T47D (cell line): ENCODE measurements at regions not wholly inside any gene's neighbourhood (a gene's known extent, or its start where the extent isn't known, plus 50 kb on each side); places are given as distances from the start of the nearest gene placed in this dataset.
"Not testable (repeated sequence)": the region's sequence is repeated elsewhere in the genome, so short reads cannot be mapped to it uniquely, and the experiment has no call there.

Experiments
- DNase-seq, 2 experiments: peaks; one replicate each; pipeline versions ENCODE4 v3.0.0 to v3.0.0-alpha.2; 2011 to 2012; ENCODE audit warnings: low read depth in 1 of 2, low spot score in 1 of 2
- JUND ChIP-seq: IDR thresholded peaks from 2 replicates; pipeline ENCODE4 v1.6.1; 2012; ENCODE audit warnings: low read depth
- in situ Hi-C: cut with HindIII; loops from 2 replicates; pipeline ENCODE4 v1.10.0; 2016; ENCODE audit warnings: low sequenced_read_pairs, low pct_unique_long_range_greater_than_20kb

- no peak for TF ChIP-seq JUND
- in situ Hi-C loops = no loop called here
- peak in 1 of 2 experiments; percentile 40 for DNase-seq
These were observed 763.1 kb upstream of the SLITRK1 start for GRCh38 chr13:84645196-84646012.

GRCh38 chr13:84641491-84641890, 759.2 kb upstream of the SLITRK1 start:
- in situ Hi-C loops = no loop called here
- no peak for DNase-seq
- no peak for TF ChIP-seq JUND

- in situ Hi-C loops = no loop called here
- TF ChIP-seq JUND = no peak
- DNase-seq = no peak
These were observed 758.4 kb upstream of the SLITRK1 start for GRCh38 chr13:84640691-84641090.

GRCh38 chr13:84630476-84630875, 748.2 kb upstream of the SLITRK1 start:
- TF ChIP-seq JUND = no peak
- in situ Hi-C loops = no loop called here
- DNase-seq = no peak

- no peak for TF ChIP-seq JUND
- in situ Hi-C loops = no loop called here
- DNase-seq = no peak
These were observed 734.6 kb upstream of the SLITRK1 start for GRCh38 chr13:84616864-84617263.

- no peak for TF ChIP-seq JUND
- DNase-seq = no peak
- in situ Hi-C loops = no loop called here
These were observed 727.4 kb upstream of the SLITRK1 start for GRCh38 chr13:84609716-84610115.

GRCh38 chr13:84607261-84608013, 725.2 kb upstream of the SLITRK1 start:
- no peak for TF ChIP-seq JUND
- in situ Hi-C loops = no loop called here
- peak in 1 of 2 experiments; percentile 7 for DNase-seq

- DNase-seq = no peak
- in situ Hi-C loops = no loop called here
- TF ChIP-seq JUND = no peak
These were observed 724.3 kb upstream of the SLITRK1 start for GRCh38 chr13:84606616-84607015.

- in situ Hi-C loops = no loop called here
- no peak for TF ChIP-seq JUND
- DNase-seq = no peak
These were observed 723.7 kb upstream of the SLITRK1 start for GRCh38 chr13:84605927-84606326.

GRCh38 chr13:84591444-84591843, 709.2 kb upstream of the SLITRK1 start:
- TF ChIP-seq JUND = no peak

GRCh38 chr13:84590663-84591062, 708.4 kb upstream of the SLITRK1 start:
- DNase-seq = no peak
- no peak for TF ChIP-seq JUND
- in situ Hi-C loops = no loop called here

More at GRCh38 chr13:84591444-84591843, 709.2 kb upstream of the SLITRK1 start:
- no peak for DNase-seq
- in situ Hi-C loops = no loop called here

- DNase-seq = no peak
- in situ Hi-C loops = no loop called here
- TF ChIP-seq JUND = no peak
These were observed 705.7 kb upstream of the SLITRK1 start for GRCh38 chr13:84588023-84588422.

- in situ Hi-C loops, DNase-seq: not testable (repeated sequence)
These were observed 697.6 kb upstream of the SLITRK1 start for GRCh38 chr13:84579901-84580300.
